ENCODE measurements at regions not wholly inside any gene's neighbourhood (a gene's known extent, or its start where the extent isn't known, plus 50 kb on each side); places are given as distances from the start of the nearest gene placed in this dataset.

- DNase-seq: no peak
These were observed 52.6 kb upstream of the OLFM4 start for GRCh38 chr13:52975969-52976368.

- no peak for DNase-seq
These were observed 53.5 kb upstream of the OLFM4 start for GRCh38 chr13:52975161-52975560.

- no peak for DNase-seq
These were observed 53.9 kb upstream of the OLFM4 start for GRCh38 chr13:52974711-52975110.

GRCh38 chr13:52969373-52969772 is 59.2 kb upstream of the OLFM4 start:
- DNase-seq: no peak

GRCh38 chr13:52968074-52968700 is 60.4 kb upstream of the OLFM4 start:
- peak; percentile 16 to 68 for DNase-seq

- no peak for DNase-seq
These were observed 66.6 kb upstream of the OLFM4 start for GRCh38 chr13:52961987-52962386.

- DNase-seq: no peak
These were observed 67.2 kb upstream of the OLFM4 start for GRCh38 chr13:52961256-52961910.

GRCh38 chr13:52955472-52955874 is 73.1 kb upstream of the OLFM4 start:
- DNase-seq: no peak

- no peak for DNase-seq
These were observed 73.8 kb upstream of the OLFM4 start for GRCh38 chr13:52954838-52955237.

GRCh38 chr13:52950436-52950956 is 78.1 kb upstream of the OLFM4 start:
- no peak for DNase-seq

- DNase-seq: no peak
These were observed 78.9 kb upstream of the OLFM4 start for GRCh38 chr13:52949742-52950141.

GRCh38 chr13:52949044-52949443 is 79.6 kb upstream of the OLFM4 start:
- no peak for DNase-seq

- no peak for DNase-seq
These were observed 80.7 kb upstream of the OLFM4 start for GRCh38 chr13:52947921-52948373.

GRCh38 chr13:52945348-52945747 is 83.3 kb upstream of the OLFM4 start:
- DNase-seq: no peak

- DNase-seq: no peak
These were observed 83.9 kb upstream of the OLFM4 start for GRCh38 chr13:52944697-52945096.

GRCh38 chr13:52938065-52938464 is 89.6 kb upstream of the PCDH8 start:
- no peak for DNase-seq

GRCh38 chr13:52936806-52937205 is 88.4 kb upstream of the PCDH8 start:
- no peak for DNase-seq

- no peak for DNase-seq
These were observed 85.8 kb upstream of the PCDH8 start for GRCh38 chr13:52934258-52934657.

GRCh38 chr13:52933547-52934210 is 85.2 kb upstream of the PCDH8 start:
- DNase-seq: no peak

GRCh38 chr13:52933099-52933498 is 84.7 kb upstream of the PCDH8 start:
- no peak for DNase-seq

- no peak for DNase-seq
These were observed 84.2 kb upstream of the PCDH8 start for GRCh38 chr13:52932649-52933048.

GRCh38 chr13:52931539-52932431 is 83.3 kb upstream of the PCDH8 start:
- DNase-seq: no peak

GRCh38 chr13:52931131-52931530 is 82.7 kb upstream of the PCDH8 start:
- DNase-seq: no peak
